Astrocyte (in vitro differentiated cells and primary cell): ENCODE measurements at regions not wholly inside any gene's neighbourhood (a gene's known extent, or its start where the extent isn't known, plus 50 kb on each side); places are given as distances from the start of the nearest gene placed in this dataset.

Experiments used
- DNase-seq: peaks from one replicate; pipeline ENCODE4 v3.0.0-alpha.2; 2010; ENCODE audit warnings: low read depth
- FAIRE-seq: peaks from 2 replicates; lab custom pipeline; 2011; peaks lifted over from hg19 to GRCh38; lab: Jason Lieb, UNC
- H2AFZ ChIP-seq: 2 replicates; pipeline ENCODE4 v1.6.0; 2012; ENCODE audit warnings: low read depth, low read length, inconsistent platforms
- H3K27ac ChIP-seq: 2 replicates; pipeline ENCODE4 v1.5.1; 2011; ENCODE audit warnings: low read depth, low read length, inconsistent platforms
- H3K27me3 ChIP-seq: 2 replicates; pipeline ENCODE4 v1.6.0; 2011; ENCODE audit warnings: low read length, inconsistent platforms; ENCODE audit not compliant: insufficient read depth
- H3K36me3 ChIP-seq: 2 replicates; pipeline ENCODE4 v1.5.1; 2011; ENCODE audit warnings: low read length, inconsistent platforms; ENCODE audit not compliant: insufficient read depth
- H3K4me1 ChIP-seq: 2 replicates; pipeline ENCODE4 v1.5.1; 2011; ENCODE audit warnings: low read length, inconsistent platforms; ENCODE audit not compliant: insufficient read depth
- H3K4me2 ChIP-seq: 2 replicates; pipeline ENCODE4 v1.6.0; 2012; ENCODE audit warnings: low read length, inconsistent platforms
- H3K4me3 ChIP-seq: 2 replicates; pipeline ENCODE4 v1.5.1; 2011; ENCODE audit warnings: low read depth, mild to moderate bottlenecking, low read length, inconsistent platforms; ENCODE audit not compliant: insufficient read depth
- H3K79me2 ChIP-seq: 2 replicates; pipeline ENCODE4 v1.6.0; 2012; ENCODE audit warnings: mild to moderate bottlenecking, low read length, inconsistent platforms; ENCODE audit not compliant: insufficient read depth
- H3K9ac ChIP-seq: 2 replicates; pipeline ENCODE4 v1.6.0; 2012; ENCODE audit warnings: mild to moderate bottlenecking, low read length, inconsistent platforms
- H3K9me3 ChIP-seq: 2 replicates; pipeline ENCODE4 v1.5.1; 2012; ENCODE audit warnings: low read depth, mild to moderate bottlenecking, low read length, inconsistent platforms; ENCODE audit not compliant: insufficient read depth
- H4K20me1 ChIP-seq: 2 replicates; pipeline ENCODE4 v1.6.0; 2012; ENCODE audit warnings: low read length, inconsistent platforms; ENCODE audit not compliant: insufficient read depth
- H3K27ac Mint-ChIP-seq: one replicate; pipeline ENCODE4 v1.8.0; 2021; ENCODE audit warnings: mild to moderate bottlenecking, mixed read lengths; ENCODE audit not compliant: unreplicated experiment
- H3K27me3 Mint-ChIP-seq: one replicate; pipeline ENCODE4 v1.8.0; 2021; ENCODE audit warnings: low read depth, mixed read lengths; ENCODE audit not compliant: unreplicated experiment
- H3K36me3 Mint-ChIP-seq: one replicate; pipeline ENCODE4 v1.8.0; 2021; ENCODE audit warnings: low read depth, mixed read lengths; ENCODE audit not compliant: unreplicated experiment
- H3K4me1 Mint-ChIP-seq: one replicate; pipeline ENCODE4 v1.8.0; 2021; ENCODE audit warnings: low read depth, mixed read lengths; ENCODE audit not compliant: unreplicated experiment
- H3K4me3 Mint-ChIP-seq: one replicate; pipeline ENCODE4 v1.8.0; 2021; ENCODE audit warnings: mild to moderate bottlenecking, moderate library complexity, mixed read lengths; ENCODE audit not compliant: unreplicated experiment
- H3K9me3 Mint-ChIP-seq: one replicate; pipeline ENCODE4 v1.8.0; 2021; ENCODE audit warnings: mild to moderate bottlenecking, mixed read lengths; ENCODE audit not compliant: unreplicated experiment
- EZH2 ChIP-seq: IDR thresholded peaks from 2 replicates; pipeline ENCODE4 v1.6.1; 2012; ENCODE audit warnings: mild to moderate bottlenecking, low read length, inconsistent platforms; ENCODE audit not compliant: insufficient read depth
- TF ChIP-seq, protein P1 (sequence below): IDR thresholded peaks from 2 replicates; pipeline ENCODE4 v1.5.1; 2011; ENCODE audit warnings: low read depth, mild to moderate bottlenecking, inconsistent platforms, low read length, moderate library complexity; ENCODE audit not compliant: insufficient read depth

DNA sequence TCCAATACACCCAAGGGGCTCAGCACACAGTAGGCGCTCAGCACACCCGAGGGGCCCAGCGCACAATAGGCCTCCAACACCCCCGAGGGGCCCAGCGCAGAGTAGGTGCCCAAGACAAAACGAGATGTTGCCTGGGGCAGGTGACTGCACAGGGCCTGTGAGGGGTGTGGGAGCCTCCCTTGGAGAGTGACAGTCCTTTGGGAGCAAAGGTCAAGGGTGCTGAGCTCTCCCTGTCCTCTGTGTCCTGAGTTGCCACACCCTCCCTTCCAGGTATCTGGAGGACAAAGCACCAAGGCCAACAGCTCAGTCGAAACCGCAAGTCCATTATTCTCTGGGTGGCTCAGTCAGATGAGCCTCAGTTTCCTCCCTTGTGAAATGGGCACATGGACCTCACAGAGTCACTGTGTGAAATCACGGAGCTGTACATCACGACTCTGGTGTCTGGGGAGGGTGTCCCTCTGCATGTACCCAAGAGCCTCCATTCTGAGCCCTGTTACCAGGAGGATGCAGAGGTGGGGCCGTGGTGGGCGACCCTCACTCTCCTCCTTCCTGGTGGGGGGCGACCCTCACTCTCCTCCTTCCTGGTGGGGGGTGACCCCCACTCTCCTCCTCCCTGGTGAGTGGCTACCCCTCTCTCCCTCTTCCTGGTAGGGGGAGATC, 81.3 kb downstream of the FOXL3 start:
- H3K27ac Mint-ChIP-seq = no peak overlapping the region
- no peaks in the 10 kb centered on the region for H3K79me2 ChIP-seq
- no peaks in the 10 kb centered on the region for H3K9me3 Mint-ChIP-seq

DNA sequence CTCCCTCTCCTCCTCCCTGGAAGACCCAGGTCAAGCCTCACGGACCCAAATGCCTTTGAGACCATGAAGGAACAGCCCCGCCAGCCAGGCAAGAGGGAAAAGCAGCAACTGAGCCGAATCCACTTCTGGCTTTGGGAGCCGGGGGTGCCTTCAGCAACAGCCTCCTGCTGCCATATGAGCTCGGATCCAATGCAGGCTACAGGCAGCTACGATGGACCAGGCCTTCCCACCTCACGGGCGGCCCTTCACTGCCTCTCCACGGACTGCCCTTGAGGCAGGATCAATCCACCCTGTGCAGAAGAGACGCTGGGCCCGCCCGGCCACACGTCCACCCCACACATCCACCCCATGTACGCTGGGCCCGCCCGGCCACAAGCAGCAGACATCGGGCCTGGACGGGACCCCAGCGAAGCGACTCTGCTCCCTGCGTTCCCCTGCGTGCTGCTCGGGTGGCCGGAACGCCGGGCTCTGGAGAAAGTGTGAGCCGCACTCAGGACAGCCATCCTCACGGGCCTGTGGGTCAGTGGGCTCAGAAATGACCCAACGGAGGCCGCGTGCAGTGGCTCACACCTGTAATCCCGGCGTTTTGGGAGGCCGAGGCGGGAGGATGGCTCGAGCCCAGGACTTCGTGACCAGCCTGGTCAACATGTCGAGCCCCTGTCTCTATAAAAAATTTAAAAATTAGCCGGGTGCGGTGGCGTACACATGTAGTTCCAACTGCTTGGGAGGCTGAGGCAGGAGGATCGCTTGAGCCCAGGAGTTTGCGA, 82.0 kb downstream of the FOXL3 start:
- no peak overlapping the region for H3K27ac ChIP-seq

More for the DNA sequence above, 81.3 kb downstream of the FOXL3 start:
- no peak for FAIRE-seq
- Histone ChIP-seq H3K4me3 (no peak overlapping the region), H4K20me1 (no peaks in the 10 kb centered on the region), H3K4me2 (no peak overlapping the region), H3K36me3 (no peaks in the 10 kb centered on the region), H3K9me3 (no peaks in the 10 kb centered on the region), H3K27me3 (peaks cover 7% of the 10 kb centered on the region), H3K9ac (no peak overlapping the region), H3K27ac (no peak overlapping the region), H3K4me1 (peaks cover 2% of the 10 kb centered on the region), H2AFZ (no peak overlapping the region)
- Mint-ChIP-seq H3K36me3 (no peaks in the 10 kb centered on the region), H3K4me1 (peaks cover 10% of the 10 kb centered on the region), H3K27me3 (peaks cover 14% of the 10 kb centered on the region), H3K4me3 (no peak overlapping the region)
- DNase-seq = no peak
- no peak for TF ChIP-seq EZH2

DNA sequence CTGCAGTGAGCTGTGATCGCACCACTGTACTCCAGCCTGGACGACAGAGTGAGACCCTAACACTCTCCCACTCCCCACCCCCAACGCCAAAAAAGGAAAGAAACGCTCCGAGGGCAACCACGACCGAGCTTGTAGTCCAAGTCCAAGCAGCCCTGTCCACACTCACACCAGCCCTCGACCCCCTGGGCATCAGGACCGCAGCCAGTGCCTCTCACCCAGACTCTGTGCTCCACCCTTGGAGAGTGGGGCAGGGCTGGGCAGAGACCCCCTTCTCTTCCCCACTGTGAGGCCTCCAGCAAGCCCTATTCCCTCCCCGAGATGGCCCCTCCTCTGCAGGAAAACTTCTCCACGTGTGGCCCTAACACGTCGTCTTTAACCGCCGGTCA, 82.6 kb downstream of the FOXL3 start:
- Mint-ChIP-seq H3K4me3 (no peak overlapping the region), H3K36me3 (no peaks in the 10 kb centered on the region), H3K9me3 (no peaks in the 10 kb centered on the region), H3K27me3 (peaks cover 14% of the 10 kb centered on the region), H3K4me1 (no peaks in the 10 kb centered on the region), H3K27ac (no peak overlapping the region)
- TF ChIP-seq EZH2 = no peak
- TF ChIP-seq, protein P1, sequence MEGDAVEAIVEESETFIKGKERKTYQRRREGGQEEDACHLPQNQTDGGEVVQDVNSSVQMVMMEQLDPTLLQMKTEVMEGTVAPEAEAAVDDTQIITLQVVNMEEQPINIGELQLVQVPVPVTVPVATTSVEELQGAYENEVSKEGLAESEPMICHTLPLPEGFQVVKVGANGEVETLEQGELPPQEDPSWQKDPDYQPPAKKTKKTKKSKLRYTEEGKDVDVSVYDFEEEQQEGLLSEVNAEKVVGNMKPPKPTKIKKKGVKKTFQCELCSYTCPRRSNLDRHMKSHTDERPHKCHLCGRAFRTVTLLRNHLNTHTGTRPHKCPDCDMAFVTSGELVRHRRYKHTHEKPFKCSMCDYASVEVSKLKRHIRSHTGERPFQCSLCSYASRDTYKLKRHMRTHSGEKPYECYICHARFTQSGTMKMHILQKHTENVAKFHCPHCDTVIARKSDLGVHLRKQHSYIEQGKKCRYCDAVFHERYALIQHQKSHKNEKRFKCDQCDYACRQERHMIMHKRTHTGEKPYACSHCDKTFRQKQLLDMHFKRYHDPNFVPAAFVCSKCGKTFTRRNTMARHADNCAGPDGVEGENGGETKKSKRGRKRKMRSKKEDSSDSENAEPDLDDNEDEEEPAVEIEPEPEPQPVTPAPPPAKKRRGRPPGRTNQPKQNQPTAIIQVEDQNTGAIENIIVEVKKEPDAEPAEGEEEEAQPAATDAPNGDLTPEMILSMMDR = no peak
- Histone ChIP-seq H3K36me3 (no peaks in the 10 kb centered on the region), H3K9ac (no peak overlapping the region), H3K4me2 (no peak overlapping the region), H3K79me2 (no peaks in the 10 kb centered on the region), H3K4me3 (no peak overlapping the region), H3K9me3 (no peaks in the 10 kb centered on the region), H3K27ac (no peak overlapping the region), H2AFZ (no peak overlapping the region), H3K27me3 (peaks cover 7% of the 10 kb centered on the region), H4K20me1 (no peaks in the 10 kb centered on the region), H3K4me1 (no peaks in the 10 kb centered on the region)
- no peak for FAIRE-seq
- DNase-seq = no peak

More for the DNA sequence above, 82.0 kb downstream of the FOXL3 start:
- H3K4me3 ChIP-seq = no peak overlapping the region
- no peaks in the 10 kb centered on the region for H3K79me2 ChIP-seq
- H3K4me1 Mint-ChIP-seq = peaks cover 3% of the 10 kb centered on the region
- no peaks in the 10 kb centered on the region for H3K9me3 Mint-ChIP-seq
- TF ChIP-seq EZH2 = no peak
- TF ChIP-seq, protein P1 = no peak
- FAIRE-seq (no peak), DNase-seq (no peak)
- no peak overlapping the region for H3K9ac ChIP-seq
- H3K27ac Mint-ChIP-seq = no peak overlapping the region
- H3K9me3 ChIP-seq = no peaks in the 10 kb centered on the region
- H3K4me1 ChIP-seq = no peaks in the 10 kb centered on the region
- H2AFZ ChIP-seq = no peak overlapping the region
- peaks cover 7% of the 10 kb centered on the region for H3K27me3 ChIP-seq
- H3K27me3 Mint-ChIP-seq = peaks cover 14% of the 10 kb centered on the region
- no peaks in the 10 kb centered on the region for H4K20me1 ChIP-seq
- no peak overlapping the region for H3K4me2 ChIP-seq
- H3K36me3 ChIP-seq = no peaks in the 10 kb centered on the region
- H3K36me3 Mint-ChIP-seq = no peaks in the 10 kb centered on the region
- H3K4me3 Mint-ChIP-seq = no peak overlapping the region
